C4-2B (cell line): ENCODE measurements at regions not wholly inside any gene's neighbourhood (a gene's known extent, or its start where the extent isn't known, plus 50 kb on each side); places are given as distances from the start of the nearest gene placed in this dataset.

Source experiments
- H3K27ac ChIP-seq: fragments of 450-650 bp; 2 replicates; pipeline ENCODE4 v1.5.1; 2017
- ZFX ChIP-seq: fragments of 450-650 bp; IDR thresholded peaks from 2 replicates; pipeline ENCODE4 v1.6.1; 2017
- TF ChIP-seq, protein P1 (sequence below): fragments of 450-650 bp; conservative IDR thresholded peaks from 2 replicates; pipeline ENCODE4 v1.5.1; 2017; ENCODE audit warnings: mild to moderate bottlenecking

DNA sequence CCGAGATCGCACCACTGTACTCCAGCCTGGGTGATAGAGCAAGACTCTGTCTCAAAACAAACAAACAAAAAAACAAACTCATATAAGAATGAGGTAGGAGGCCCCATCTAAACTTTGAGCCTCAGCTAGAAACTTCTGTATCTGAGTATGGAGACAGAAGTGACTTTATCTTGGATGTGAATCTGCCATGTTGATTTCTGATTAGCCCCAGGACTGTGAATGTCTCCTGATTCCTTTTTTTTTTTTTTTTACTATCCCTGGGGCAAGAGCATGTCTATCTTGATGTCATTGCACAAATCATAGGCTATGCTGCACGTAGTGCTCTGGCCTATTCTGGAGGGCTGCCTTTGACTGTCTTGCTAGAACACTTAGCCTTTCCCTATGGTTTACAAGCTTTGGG is 211.0 kb downstream of the PTPRU start:
- TF ChIP-seq ZFX: no peak
- TF ChIP-seq, protein P1, sequence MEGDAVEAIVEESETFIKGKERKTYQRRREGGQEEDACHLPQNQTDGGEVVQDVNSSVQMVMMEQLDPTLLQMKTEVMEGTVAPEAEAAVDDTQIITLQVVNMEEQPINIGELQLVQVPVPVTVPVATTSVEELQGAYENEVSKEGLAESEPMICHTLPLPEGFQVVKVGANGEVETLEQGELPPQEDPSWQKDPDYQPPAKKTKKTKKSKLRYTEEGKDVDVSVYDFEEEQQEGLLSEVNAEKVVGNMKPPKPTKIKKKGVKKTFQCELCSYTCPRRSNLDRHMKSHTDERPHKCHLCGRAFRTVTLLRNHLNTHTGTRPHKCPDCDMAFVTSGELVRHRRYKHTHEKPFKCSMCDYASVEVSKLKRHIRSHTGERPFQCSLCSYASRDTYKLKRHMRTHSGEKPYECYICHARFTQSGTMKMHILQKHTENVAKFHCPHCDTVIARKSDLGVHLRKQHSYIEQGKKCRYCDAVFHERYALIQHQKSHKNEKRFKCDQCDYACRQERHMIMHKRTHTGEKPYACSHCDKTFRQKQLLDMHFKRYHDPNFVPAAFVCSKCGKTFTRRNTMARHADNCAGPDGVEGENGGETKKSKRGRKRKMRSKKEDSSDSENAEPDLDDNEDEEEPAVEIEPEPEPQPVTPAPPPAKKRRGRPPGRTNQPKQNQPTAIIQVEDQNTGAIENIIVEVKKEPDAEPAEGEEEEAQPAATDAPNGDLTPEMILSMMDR: no peak
- H3K27ac ChIP-seq: no peak overlapping the region

DNA sequence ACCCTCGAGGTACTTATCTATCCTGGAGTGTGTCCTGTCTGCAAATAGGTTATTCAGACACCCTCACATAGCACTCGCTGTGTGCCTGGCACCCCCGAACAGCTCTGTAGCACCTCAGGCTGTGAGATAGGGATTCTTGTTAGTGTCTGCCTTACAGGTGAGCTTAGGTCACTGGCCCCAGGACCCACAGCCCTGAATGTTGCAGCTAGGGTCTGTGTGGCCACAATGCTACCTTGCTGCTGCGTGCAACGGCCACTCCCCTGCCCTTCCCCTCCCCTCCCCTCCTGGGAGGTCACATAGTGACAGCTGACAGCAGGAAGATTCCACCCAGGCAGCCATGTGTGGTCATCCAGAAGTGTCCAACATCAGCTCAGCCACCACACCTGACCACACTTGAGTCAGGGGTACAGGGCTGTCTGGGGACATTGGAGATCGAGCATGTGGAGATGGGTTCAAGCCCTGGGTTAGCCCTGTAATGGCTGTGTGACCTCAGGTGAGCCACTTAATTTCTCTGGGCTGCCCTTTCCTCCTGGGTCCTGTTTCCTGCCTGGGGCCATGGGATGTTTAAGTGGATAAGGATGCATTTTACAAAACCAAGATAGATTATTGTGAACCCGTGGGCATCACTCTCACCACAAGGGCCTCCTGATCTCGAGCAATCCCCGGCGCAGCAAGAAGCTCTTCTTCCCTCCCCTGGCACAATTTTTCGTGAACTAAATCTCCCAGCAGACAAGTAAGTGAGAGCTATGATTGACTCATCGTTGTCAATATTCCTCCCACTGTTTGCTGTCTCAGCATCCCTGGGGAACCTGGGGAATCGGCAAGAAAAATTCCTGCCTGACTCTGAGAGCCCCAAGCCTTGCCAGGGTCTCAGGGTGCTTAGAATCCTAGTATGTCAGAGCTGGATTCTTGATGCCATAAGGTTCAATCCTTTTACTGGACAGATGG is 208.7 kb downstream of the PTPRU start:
- TF ChIP-seq, protein P1: no peak
- no peak for TF ChIP-seq ZFX
- H3K27ac ChIP-seq: no peak overlapping the region

- TF ChIP-seq, protein P1: no peak
- no peak for TF ChIP-seq ZFX
- no peak overlapping the region for H3K27ac ChIP-seq
Observed at GRCh38 chr1:29444081-29444715, 207.9 kb downstream of the PTPRU start.

DNA sequence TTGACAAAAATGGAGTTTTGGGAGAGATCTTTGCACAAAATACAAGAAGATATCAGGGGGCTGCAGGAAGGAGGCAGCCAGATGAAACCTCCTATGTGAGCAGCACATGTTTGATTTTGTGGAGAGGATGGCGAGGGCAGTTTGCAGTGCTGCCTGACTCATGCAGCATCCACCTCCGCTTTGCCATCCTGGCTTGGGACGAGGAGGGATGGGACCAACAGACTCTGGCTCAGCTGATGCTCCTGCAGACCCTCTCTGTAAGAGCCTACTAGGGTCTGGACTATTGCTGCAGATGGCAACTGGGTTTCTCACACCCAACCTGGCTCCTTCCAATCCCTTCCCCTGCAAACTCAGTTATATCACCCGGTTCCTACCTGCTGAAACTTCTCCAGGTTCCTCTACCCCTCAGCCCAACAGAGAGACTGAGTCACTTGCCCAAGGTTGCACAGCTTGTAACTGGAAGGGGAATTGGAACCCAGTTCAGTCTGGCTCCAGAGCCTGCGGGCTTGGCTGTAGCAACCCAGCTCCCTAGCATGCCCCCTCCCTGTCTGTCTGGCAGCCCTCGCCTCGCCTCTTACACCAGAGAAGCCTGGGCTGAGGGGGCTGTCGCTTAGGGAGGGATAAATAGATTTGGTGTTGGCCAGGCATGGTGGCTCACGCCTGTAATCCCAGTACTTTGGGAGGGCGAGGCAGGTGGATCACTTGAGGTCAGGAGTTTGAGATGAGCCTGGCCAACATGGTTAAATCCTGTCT is 205.8 kb downstream of the PTPRU start:
- no peak overlapping the region for H3K27ac ChIP-seq
- no peak for TF ChIP-seq ZFX
- TF ChIP-seq, protein P1: no peak

- no peak for TF ChIP-seq ZFX
- TF ChIP-seq, protein P1: no peak
- no peak overlapping the region for H3K27ac ChIP-seq
Observed at GRCh38 chr1:29439615-29440014, 203.3 kb downstream of the PTPRU start.

DNA sequence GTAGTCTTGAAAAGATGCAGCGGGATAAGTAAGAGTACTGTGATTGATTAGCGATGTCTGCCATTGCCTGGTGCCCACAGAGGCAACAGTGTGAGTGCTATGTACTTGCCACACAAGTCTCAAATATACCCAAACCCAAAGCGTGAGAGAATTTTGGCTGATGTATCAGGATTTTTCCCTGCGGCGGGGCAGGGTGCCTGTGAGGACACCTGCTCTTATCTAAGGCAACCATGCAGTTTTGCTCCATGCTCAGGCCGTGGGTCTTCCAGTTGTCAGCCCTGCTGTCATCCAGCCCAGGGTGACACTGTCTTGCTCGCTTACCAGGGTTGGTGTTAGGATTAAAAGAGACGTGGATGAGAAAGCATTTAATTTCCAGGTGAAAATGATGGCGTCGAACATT is 202.7 kb downstream of the PTPRU start:
- no peak for TF ChIP-seq ZFX
- TF ChIP-seq, protein P1: no peak
- no peak overlapping the region for H3K27ac ChIP-seq
